ENCODE measurements at regions not wholly inside any gene's neighbourhood (a gene's known extent, or its start where the extent isn't known, plus 50 kb on each side); places are given as distances from the start of the nearest gene placed in this dataset.

GRCh38 chr3:56862352-56863062, 60.8 kb upstream of the ARHGEF3 start:
- peak; percentile 77 for DNase-seq

GRCh38 chr3:56861511-56861910, 59.8 kb upstream of the ARHGEF3 start:
- no peak for DNase-seq

GRCh38 chr3:56860939-56861338, 59.2 kb upstream of the ARHGEF3 start:
- DNase-seq, result no peak

DNA sequence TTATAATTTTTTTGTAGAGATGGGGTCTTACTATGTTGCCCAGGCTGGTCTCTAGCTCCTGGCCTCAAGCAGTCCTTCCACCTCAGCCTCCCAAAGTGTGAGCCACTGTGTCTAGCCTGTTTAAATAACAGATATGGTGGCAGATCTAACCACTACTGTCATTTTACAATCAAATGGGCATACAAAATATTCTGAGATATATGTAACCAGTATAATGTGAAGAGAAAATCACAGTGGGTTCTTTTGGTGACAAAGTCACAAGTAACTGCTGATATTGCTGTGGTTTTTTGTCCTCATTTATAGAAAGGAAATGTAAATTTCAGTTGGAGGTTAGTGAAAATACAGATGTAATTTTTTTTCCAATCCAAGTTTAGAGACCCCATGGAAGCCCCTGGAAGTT, 58.6 kb upstream of the ARHGEF3 start:
- DNase-seq, result no peak

- no peak for DNase-seq
Measured at GRCh38 chr3:56858331-56858730, 56.6 kb upstream of the ARHGEF3 start.

- DNase-seq, result no peak
Measured at GRCh38 chr3:56857178-56857577, 55.4 kb upstream of the ARHGEF3 start.

DNA sequence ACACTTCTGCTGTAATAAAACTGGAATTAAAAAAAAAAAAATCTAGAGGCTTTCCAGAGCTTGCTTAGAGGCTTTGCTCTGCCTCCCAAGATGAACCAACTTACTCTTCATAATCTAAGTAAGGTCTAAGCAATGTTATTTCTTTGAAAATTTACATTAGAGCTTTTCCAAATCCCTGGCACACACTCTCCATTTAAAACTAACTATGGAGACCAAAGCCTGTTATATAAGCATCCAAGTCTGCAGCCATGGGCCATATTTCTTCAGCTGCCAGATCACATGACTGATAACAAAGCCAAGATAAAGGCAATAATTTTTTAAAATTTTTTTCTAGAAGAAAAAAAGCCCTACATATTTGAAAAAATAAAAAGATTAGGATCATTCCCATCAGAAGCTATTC, 55.0 kb upstream of the ARHGEF3 start:
- DNase-seq, result no peak

GRCh38 chr3:56855856-56856512, 54.2 kb upstream of the ARHGEF3 start:
- DNase-seq, result no peak

DNA sequence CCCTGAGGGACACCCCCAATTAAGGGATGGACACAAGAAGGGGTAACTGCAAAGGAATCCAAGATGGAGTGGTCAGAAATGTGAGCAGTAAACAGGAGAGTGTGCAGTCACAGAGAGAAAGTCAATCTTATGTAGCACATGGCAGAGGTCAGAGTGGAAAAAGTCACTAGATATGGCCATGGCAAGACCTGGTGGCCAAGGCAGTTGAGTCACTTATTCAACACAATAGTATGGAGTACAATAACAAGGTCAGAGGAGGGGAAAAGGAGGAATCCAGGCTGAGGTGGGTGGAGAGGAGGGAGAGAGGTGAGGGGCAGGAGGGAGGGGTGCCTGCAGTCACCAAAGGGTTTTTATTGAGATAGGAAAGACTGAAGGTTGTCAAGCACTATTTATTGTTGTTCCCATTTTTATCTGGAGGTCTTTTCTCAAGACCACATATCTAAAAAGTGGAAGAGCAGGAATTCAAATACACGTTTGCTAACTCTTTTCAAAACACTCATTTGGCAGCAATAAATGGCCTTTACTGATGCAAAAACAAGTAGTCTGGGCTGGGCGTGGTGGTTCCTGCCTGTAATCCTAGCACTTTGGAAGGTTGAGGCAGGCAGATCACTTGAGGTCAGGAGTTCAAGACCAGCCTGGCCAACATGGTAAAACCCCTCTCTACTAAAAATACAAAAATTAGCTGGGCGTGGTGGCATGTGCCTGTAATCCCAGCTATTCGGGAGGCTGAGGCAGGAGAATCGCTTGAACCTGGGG, 53.3 kb upstream of the ARHGEF3 start:
- no peak for DNase-seq

DNA sequence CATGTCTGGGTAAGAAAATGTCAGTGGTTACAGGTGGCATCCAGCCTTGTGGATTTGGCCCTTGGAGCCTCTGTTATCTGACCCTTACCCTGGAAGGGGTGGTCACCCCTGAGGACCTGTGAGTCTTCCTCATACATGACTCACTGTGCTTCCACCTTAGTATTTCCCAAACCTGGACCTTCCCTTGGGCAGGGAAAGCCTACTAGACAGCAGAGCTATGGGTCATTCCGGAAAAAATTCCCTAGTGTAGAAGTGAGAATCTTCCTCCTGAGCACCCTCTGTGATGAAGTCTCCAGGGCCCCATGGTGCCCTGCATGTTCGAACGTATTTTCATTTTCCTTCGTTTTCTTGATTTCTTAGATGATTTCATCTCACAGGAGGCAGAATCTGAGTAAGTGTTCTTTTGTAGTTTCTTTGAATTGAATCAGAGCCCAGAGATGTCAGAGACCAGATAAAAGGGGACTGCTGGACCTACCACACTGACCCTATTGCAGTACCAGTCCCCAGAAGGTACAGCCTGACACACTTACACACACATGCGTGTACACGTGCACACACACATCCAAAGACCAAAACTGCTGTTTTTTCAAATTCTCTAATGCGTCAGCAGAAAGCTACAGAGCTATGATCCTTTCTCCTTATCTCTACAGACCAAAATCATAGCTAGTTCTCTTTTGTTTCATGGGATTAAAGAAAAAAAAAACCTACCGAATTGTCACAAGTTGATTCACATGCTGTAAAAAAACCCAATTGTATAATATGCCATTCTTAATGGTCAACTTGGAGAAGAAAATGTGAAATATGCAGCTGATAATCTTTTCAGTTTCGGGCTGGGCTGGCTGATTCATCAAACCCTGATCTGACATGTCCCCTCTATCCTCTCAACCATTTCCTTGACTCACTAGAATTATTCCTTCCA, 50.5 kb upstream of the ARHGEF3 start:
- no peak for DNase-seq
